B cell (primary cell): ENCODE measurements at regions not wholly inside any gene's neighbourhood (a gene's known extent, or its start where the extent isn't known, plus 50 kb on each side); places are given as distances from the start of the nearest gene placed in this dataset.

Experiments used
- ATAC-seq: fragments of 200-7000 bp; cut with Tn5 transposase; one replicate; pipeline ENCODE4 v1.10.0; 2021; ENCODE audit warnings: low read depth, mild to moderate bottlenecking, moderate number of reproducible peaks, moderate library complexity
- CTCF ChIA-PET: fragments of 350-600 bp; sonication (Branson Sonifier 250); formaldehyde crosslinking; loops from one replicate; lab custom pipeline; 2021; ENCODE audit warnings: antibody characterized with exemption, inconsistent platforms; lab: Charles Lee
- POLR2A ChIA-PET: fragments of 350-600 bp; sonication (Branson Sonifier 250); formaldehyde crosslinking; loops from one replicate; lab custom pipeline; 2021; ENCODE audit warnings: antibody characterized with exemption; lab: Charles Lee
- DNase-seq: peaks from one replicate; pipeline ENCODE4 v3.0.0; 2013
- H2AFZ ChIP-seq: 2 replicates; pipeline ENCODE4 v1.6.1; 2012; ENCODE audit warnings: mild to moderate bottlenecking, low read depth, low read length; ENCODE audit not compliant: insufficient read depth, poor library complexity, severe bottlenecking
- H3K27ac ChIP-seq, 2 donors: 1 replicate in 1 of 2; 2 replicates in 1 of 2; pipeline ENCODE4 v1.5.1; 2012 to 2013; ENCODE audit warnings: low read length in 2 of 2, mild to moderate bottlenecking in 2 of 2, moderate library complexity in 1 of 2
- H3K27me3 ChIP-seq, 4 experiments: fragments of 200-600 bp in 1 of 4; sonication (generic) in 1 of 4; replicated peaks in 1 of 4; 1 replicate in 2 of 4; 2 replicates in 2 of 4; pipeline versions ENCODE4 v1.6.1 to v1.7.0; 2013 to 2016; ENCODE audit warnings: low read length in 3 of 4, mild to moderate bottlenecking in 2 of 4, mixed read lengths in 1 of 4, moderate library complexity in 1 of 4; ENCODE audit not compliant: insufficient read depth in 4 of 4, control insufficient read depth in 3 of 4; ENCODE audit errors: control extremely low read depth in 1 of 4
- H3K36me3 ChIP-seq, 2 experiments: replicated peaks in 1 of 2; 1 replicate in 1 of 2; 2 replicates in 1 of 2; pipeline versions ENCODE4 v1.6.1 to v1.7.1; 2013; ENCODE audit warnings: low read length in 1 of 2; ENCODE audit not compliant: insufficient read depth in 2 of 2, control insufficient read depth in 1 of 2; ENCODE audit errors: control extremely low read depth in 1 of 2, extremely low read depth in 1 of 2
- H3K4me1 ChIP-seq, 2 donors: fragments of 200-600 bp in 1 of 2; sonication (generic) in 1 of 2; 1 replicate in 1 of 2; 2 replicates in 1 of 2; pipeline versions ENCODE4 v1.5.1 to v1.6.1; 2013 to 2017; ENCODE audit warnings: low read length in 2 of 2; ENCODE audit not compliant: control insufficient read depth in 2 of 2, insufficient read depth in 2 of 2
- H3K4me2 ChIP-seq: replicated peaks from 2 replicates; pipeline ENCODE3; 2012; ENCODE audit warnings: mild to moderate bottlenecking, low read depth, low read length; ENCODE audit not compliant: poor library complexity, severe bottlenecking
- H3K4me3 ChIP-seq, 5 experiments: fragments of 200-600 bp in 1 of 5; sonication (generic) in 1 of 5; 1 replicate in 3 of 5; 2 replicates in 2 of 5; pipeline versions ENCODE4 v1.5.1 to v1.7.0; 2011 to 2016; ENCODE audit warnings: low read length in 4 of 5, mild to moderate bottlenecking in 4 of 5, low read depth in 2 of 5, control low read depth in 1 of 5, moderate library complexity in 1 of 5; ENCODE audit not compliant: insufficient read depth in 1 of 5; ENCODE audit errors: control extremely low read depth in 1 of 5, extremely low read depth in 1 of 5
- H3K79me2 ChIP-seq: fragments of 200-600 bp; sonication (generic); one replicate; pipeline ENCODE4 v1.6.0; 2016; ENCODE audit warnings: low read length; ENCODE audit not compliant: control insufficient read depth, insufficient read depth
- H3K9ac ChIP-seq: fragments of 200-600 bp; sonication (generic); 2 replicates; pipeline ENCODE4 v1.6.1; 2017; ENCODE audit warnings: mild to moderate bottlenecking, low read length, moderate library complexity
- H3K9me3 ChIP-seq, 3 donors: one replicate each; pipeline versions ENCODE4 v1.6.1 to v1.7.1; 2013; ENCODE audit warnings: low read length in 2 of 3; ENCODE audit not compliant: control insufficient read depth in 2 of 3, insufficient read depth in 1 of 3; ENCODE audit errors: control extremely low read depth in 1 of 3
- H4K20me1 ChIP-seq: 2 replicates; pipeline ENCODE4 v1.6.0; 2012; ENCODE audit warnings: mild to moderate bottlenecking, low read length; ENCODE audit not compliant: insufficient read depth, control insufficient read depth, poor library complexity, severe bottlenecking
- H3K27ac Mint-ChIP-seq: one replicate; pipeline ENCODE4 v1.8.0; 2021; ENCODE audit warnings: mixed read lengths
- H3K27me3 Mint-ChIP-seq: one replicate; pipeline ENCODE4 v1.8.0; 2021; ENCODE audit warnings: mixed read lengths
- H3K4me1 Mint-ChIP-seq: one replicate; pipeline ENCODE4 v1.8.0; 2021; ENCODE audit warnings: mixed read lengths
- H3K4me3 Mint-ChIP-seq: one replicate; pipeline ENCODE4 v1.8.0; 2021; ENCODE audit warnings: mixed read lengths
- H3K9me3 Mint-ChIP-seq: one replicate; pipeline ENCODE4 v1.8.0; 2022; ENCODE audit warnings: mixed read lengths; ENCODE audit not compliant: insufficient read depth
- CTCF ChIP-seq: fragments of 200-600 bp; IDR thresholded peaks from one replicate; pipeline ENCODE4 v1.8.0; 2022; ENCODE audit warnings: antibody characterized with exemption, mild to moderate bottlenecking
- EZH2 ChIP-seq: IDR thresholded peaks from 2 replicates; pipeline ENCODE4 v1.6.1; 2012; ENCODE audit warnings: borderline replicate concordance, low read depth, mild to moderate bottlenecking, moderate library complexity, low read length; ENCODE audit not compliant: insufficient read depth, poor library complexity, severe bottlenecking
- WGBS: methylation state at CpG from one replicate; pipeline ENCODE4 v1.1.5; 2013; ENCODE audit warnings: missing lambda C conversion rate; ENCODE audit not compliant: insufficient coverage; 5-methylcytosine and 5-hydroxymethylcytosine counted together
- intact Hi-C: fragments of 100-400 bp; cut with micrococcal nuclease; formaldehyde crosslinking; loops from one replicate; pipeline ENCODE4 v1.10.0; 2022

DNA sequence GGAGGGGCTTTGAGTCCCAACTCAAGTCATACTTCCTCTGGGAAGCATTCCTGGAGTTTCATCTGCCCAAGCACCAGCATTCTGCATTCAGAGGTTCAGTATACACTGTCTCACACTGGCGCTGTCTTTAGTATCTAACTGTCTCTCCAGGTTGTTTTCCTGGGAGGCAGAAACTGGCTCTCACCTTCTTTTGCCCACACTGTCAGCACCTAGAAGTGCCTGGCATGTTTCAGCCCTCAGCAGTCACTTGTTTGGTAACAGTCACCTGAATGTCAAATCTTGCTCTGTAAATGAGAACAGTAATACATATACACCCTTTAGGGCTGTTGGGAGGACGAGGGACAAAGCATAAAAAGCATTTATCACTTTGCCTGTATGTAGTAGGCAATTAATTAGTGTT, 339.6 kb downstream of the UQCRFS1 start:
- ATAC-seq (no peak), DNase-seq (no peak)
- Histone ChIP-seq H2AFZ (no peak overlapping the region), H3K27ac (no peak overlapping the region), H3K9me3 (peaks cover 0 to 29% (median 0%) of the 10 kb centered on the region in 3 donors), H3K27me3 (no peaks in the 10 kb centered on the region), H3K79me2 (no peaks in the 10 kb centered on the region), H3K4me3 (no peak overlapping the region), H3K9ac (no peak overlapping the region), H3K36me3 (no peaks in the 10 kb centered on the region), H3K4me2 (no peak overlapping the region), H4K20me1 (no peaks in the 10 kb centered on the region), H3K4me1 (no peaks in the 10 kb centered on the region)
- no peaks in the 10 kb centered on the region for H3K9me3 Mint-ChIP-seq
- WGBS, result 88% methylated on average over 1 of the region's 2 CpGs
- no peaks in the 10 kb centered on the region for H3K4me1 Mint-ChIP-seq
- intact Hi-C loops, result no loop called here
- CTCF ChIA-PET, result no interaction called here
- POLR2A ChIA-PET, result no interaction called here
- no peak overlapping the region for H3K4me3 Mint-ChIP-seq
- no peaks in the 10 kb centered on the region for H3K27me3 Mint-ChIP-seq
- TF ChIP-seq CTCF, result no peak
- H3K27ac Mint-ChIP-seq, result no peak overlapping the region

- no peaks in the 10 kb centered on the region for H3K27me3 ChIP-seq
- H3K9me3 ChIP-seq, result peaks cover 0 to 41% (median 0%) of the 10 kb centered on the region in 3 donors
- POLR2A ChIA-PET, result no interaction called here
- ATAC-seq (no peak), DNase-seq (no peak)
- no peaks in the 10 kb centered on the region for H4K20me1 ChIP-seq
- no peak overlapping the region for H3K9ac ChIP-seq
- H3K27ac ChIP-seq, result no peak overlapping the region
- no peaks in the 10 kb centered on the region for H3K4me1 Mint-ChIP-seq
- WGBS, result 94% methylated on average over 12 of the region's 12 CpGs
- TF ChIP-seq EZH2 (no peak), CTCF (no peak)
- intact Hi-C loops, result no loop called here
- CTCF ChIA-PET, result no interaction called here
- no peaks in the 10 kb centered on the region for H3K36me3 ChIP-seq
- no peaks in the 10 kb centered on the region for H3K27me3 Mint-ChIP-seq
- H3K79me2 ChIP-seq, result no peaks in the 10 kb centered on the region
- H3K9me3 Mint-ChIP-seq, result peaks cover 3% of the 10 kb centered on the region
- no peak overlapping the region for H3K4me2 ChIP-seq
- no peak overlapping the region for H2AFZ ChIP-seq
- H3K4me3 ChIP-seq, result no peak overlapping the region
- H3K27ac Mint-ChIP-seq, result no peak overlapping the region
- H3K4me1 ChIP-seq, result no peaks in the 10 kb centered on the region
- no peak overlapping the region for H3K4me3 Mint-ChIP-seq
Measured at GRCh38 chr19:28871099-28871725, 341.7 kb downstream of the UQCRFS1 start.
